OCI-LY1 (cell line): ENCODE measurements at regions not wholly inside any gene's neighbourhood (a gene's known extent, or its start where the extent isn't known, plus 50 kb on each side); places are given as distances from the start of the nearest gene placed in this dataset.

Experiments
- EZH2 ChIP-seq: fragments of 200-600 bp; sonication (generic), shearing (Covaris generic); IDR thresholded peaks from 2 replicates; pipeline ENCODE4 v1.8.0; 2017; ENCODE audit warnings: borderline replicate concordance, mixed run types, mild to moderate bottlenecking, antibody characterized with exemption, low read length, moderate library complexity, mixed read lengths
- TF ChIP-seq, protein P1 (sequence below): fragments of 200-600 bp; sonication (generic), shearing (Covaris generic); IDR thresholded peaks from 2 replicates; pipeline ENCODE4 v1.5.1; 2017; ENCODE audit warnings: mild to moderate bottlenecking, antibody characterized with exemption, low read length, moderate library complexity, mixed read lengths

DNA sequence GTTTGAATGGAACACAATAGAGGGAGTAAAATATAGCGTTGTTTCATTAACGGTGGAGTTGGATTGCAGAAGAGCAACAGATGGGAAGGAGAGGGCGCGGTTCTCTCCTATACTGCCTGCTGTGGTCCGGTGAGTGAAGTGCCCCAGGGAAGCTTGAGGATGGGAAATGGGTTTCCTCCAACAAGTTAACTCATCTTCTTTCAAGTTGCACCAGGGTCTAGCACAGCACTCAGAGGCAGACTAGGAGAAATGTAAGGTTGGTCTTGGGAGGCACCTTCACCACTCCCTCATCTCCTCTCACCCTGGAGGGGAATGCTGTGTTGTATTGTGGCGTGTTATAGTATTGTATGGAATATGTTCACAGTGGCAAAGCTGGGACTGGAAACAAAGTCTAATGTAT lies 96.9 kb upstream of the SLC24A3 start:
- no peak for TF ChIP-seq EZH2
- TF ChIP-seq, protein P1, sequence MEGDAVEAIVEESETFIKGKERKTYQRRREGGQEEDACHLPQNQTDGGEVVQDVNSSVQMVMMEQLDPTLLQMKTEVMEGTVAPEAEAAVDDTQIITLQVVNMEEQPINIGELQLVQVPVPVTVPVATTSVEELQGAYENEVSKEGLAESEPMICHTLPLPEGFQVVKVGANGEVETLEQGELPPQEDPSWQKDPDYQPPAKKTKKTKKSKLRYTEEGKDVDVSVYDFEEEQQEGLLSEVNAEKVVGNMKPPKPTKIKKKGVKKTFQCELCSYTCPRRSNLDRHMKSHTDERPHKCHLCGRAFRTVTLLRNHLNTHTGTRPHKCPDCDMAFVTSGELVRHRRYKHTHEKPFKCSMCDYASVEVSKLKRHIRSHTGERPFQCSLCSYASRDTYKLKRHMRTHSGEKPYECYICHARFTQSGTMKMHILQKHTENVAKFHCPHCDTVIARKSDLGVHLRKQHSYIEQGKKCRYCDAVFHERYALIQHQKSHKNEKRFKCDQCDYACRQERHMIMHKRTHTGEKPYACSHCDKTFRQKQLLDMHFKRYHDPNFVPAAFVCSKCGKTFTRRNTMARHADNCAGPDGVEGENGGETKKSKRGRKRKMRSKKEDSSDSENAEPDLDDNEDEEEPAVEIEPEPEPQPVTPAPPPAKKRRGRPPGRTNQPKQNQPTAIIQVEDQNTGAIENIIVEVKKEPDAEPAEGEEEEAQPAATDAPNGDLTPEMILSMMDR, result no peak
